Neural progenitor cell (in vitro differentiated cells): ENCODE measurements at regions not wholly inside any gene's neighbourhood (a gene's known extent, or its start where the extent isn't known, plus 50 kb on each side); places are given as distances from the start of the nearest gene placed in this dataset.

Source experiments
- CTCF ChIP-seq: fragments of 200-600 bp; sonication (generic); IDR thresholded peaks from 2 replicates; pipeline ENCODE4 v1.5.1; 2017; ENCODE audit warnings: antibody characterized with exemption, mild to moderate bottlenecking
- EZH2 ChIP-seq: fragments of 200-600 bp; sonication (generic); IDR thresholded peaks from 2 replicates; pipeline ENCODE4 v1.6.1; 2017; ENCODE audit warnings: antibody characterized with exemption, mild to moderate bottlenecking, moderate library complexity
- EZH2phosphoT487 ChIP-seq: fragments of 200-600 bp; sonication (generic); IDR thresholded peaks from 2 replicates; pipeline ENCODE4 v1.6.1; 2017; ENCODE audit warnings: antibody characterized with exemption

DNA sequence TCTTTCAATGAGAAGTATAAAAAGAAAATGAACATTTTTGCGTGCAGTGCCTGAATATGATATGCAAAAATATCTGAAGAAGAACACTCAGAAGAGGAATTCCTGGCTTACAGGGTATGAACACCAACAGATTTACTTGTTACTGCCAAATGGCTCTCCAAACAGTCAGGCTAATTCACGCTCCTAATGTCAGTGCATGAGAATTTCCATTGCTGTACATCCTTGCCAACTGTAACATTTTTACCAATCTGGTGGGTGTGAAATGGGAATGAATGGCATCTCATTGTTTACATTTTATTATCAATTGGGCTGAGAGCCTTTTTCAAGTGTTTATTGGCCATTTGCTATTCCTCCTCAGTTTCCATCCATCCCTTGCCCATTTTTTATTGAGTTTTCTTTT lies 365.3 kb upstream of the MAP3K7 start:
- TF ChIP-seq EZH2: no peak
- TF ChIP-seq CTCF: no peak
- TF ChIP-seq EZH2phosphoT487: no peak
